Retinal pigment epithelial cell (primary cell): ENCODE measurements at regions not wholly inside any gene's neighbourhood (a gene's known extent, or its start where the extent isn't known, plus 50 kb on each side); places are given as distances from the start of the nearest gene placed in this dataset.

Experiments
- DNase-seq: peaks from one replicate; pipeline ENCODE4 v3.0.0-alpha.2; 2010; ENCODE audit warnings: low read depth
- H3K4me3 ChIP-seq: 2 replicates; pipeline ENCODE4 v1.5.1; 2011; ENCODE audit warnings: mild to moderate bottlenecking, low read length, control low read depth, moderate library complexity
- CTCF ChIP-seq: conservative IDR thresholded peaks from 2 replicates; pipeline ENCODE4 v1.5.1; 2011; ENCODE audit warnings: low read depth, low read length, control low read depth, inconsistent platforms

GRCh38 chr18:7305416-7305815, 74.5 kb downstream of the LRRC30 start:
- no peak for TF ChIP-seq CTCF
- no peak for DNase-seq
- no peak overlapping the region for H3K4me3 ChIP-seq

- no peak overlapping the region for H3K4me3 ChIP-seq
- DNase-seq: no peak
- TF ChIP-seq CTCF: no peak
These were observed 76.1 kb downstream of the LRRC30 start for GRCh38 chr18:7307030-7307429.

- no peak for DNase-seq
- no peak for TF ChIP-seq CTCF
These were observed 76.6 kb downstream of the LRRC30 start for GRCh38 chr18:7307526-7307925.

GRCh38 chr18:7317804-7318231, 86.9 kb downstream of the LRRC30 start:
- no peak for TF ChIP-seq CTCF
- no peak overlapping the region for H3K4me3 ChIP-seq
- DNase-seq: no peak

More at GRCh38 chr18:7307526-7307925, 76.6 kb downstream of the LRRC30 start:
- H3K4me3 ChIP-seq: no peak overlapping the region

GRCh38 chr18:7319161-7319560, 88.3 kb downstream of the LRRC30 start:
- no peak for TF ChIP-seq CTCF
- DNase-seq: no peak
- no peak overlapping the region for H3K4me3 ChIP-seq

GRCh38 chr18:7321831-7322230, 90.9 kb downstream of the LRRC30 start:
- no peak for TF ChIP-seq CTCF
- H3K4me3 ChIP-seq: no peak overlapping the region

GRCh38 chr18:7322817-7323485, 92.1 kb downstream of the LRRC30 start:
- no peak for TF ChIP-seq CTCF
- no peak for DNase-seq
- H3K4me3 ChIP-seq: no peak overlapping the region

More at GRCh38 chr18:7321831-7322230, 90.9 kb downstream of the LRRC30 start:
- no peak for DNase-seq
